ENCODE measurements at regions not wholly inside any gene's neighbourhood (a gene's known extent, or its start where the extent isn't known, plus 50 kb on each side); places are given as distances from the start of the nearest gene placed in this dataset.

DNA sequence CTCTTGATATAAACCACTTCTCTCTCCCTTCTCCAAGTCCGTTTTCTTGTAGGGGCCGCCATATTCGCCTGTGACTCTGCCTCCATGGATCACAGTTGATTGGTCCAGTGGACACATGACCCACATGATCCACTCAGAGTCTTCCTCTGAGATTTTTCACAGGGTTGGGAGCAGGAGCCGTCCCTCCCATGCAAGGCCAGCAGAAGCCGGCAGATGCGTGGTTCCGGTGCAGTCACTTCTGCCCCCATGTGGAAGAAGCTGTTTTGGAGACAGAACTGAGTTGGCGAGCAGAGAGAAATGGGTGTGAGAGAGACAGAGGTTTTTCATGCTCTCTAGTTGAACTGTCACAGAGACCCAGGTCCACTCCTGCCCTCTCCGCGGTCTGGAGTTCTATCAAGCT lies 83.3 kb downstream of the C16orf95 start:
- FAIRE-seq, result no peak
- TF ChIP-seq, protein P1, sequence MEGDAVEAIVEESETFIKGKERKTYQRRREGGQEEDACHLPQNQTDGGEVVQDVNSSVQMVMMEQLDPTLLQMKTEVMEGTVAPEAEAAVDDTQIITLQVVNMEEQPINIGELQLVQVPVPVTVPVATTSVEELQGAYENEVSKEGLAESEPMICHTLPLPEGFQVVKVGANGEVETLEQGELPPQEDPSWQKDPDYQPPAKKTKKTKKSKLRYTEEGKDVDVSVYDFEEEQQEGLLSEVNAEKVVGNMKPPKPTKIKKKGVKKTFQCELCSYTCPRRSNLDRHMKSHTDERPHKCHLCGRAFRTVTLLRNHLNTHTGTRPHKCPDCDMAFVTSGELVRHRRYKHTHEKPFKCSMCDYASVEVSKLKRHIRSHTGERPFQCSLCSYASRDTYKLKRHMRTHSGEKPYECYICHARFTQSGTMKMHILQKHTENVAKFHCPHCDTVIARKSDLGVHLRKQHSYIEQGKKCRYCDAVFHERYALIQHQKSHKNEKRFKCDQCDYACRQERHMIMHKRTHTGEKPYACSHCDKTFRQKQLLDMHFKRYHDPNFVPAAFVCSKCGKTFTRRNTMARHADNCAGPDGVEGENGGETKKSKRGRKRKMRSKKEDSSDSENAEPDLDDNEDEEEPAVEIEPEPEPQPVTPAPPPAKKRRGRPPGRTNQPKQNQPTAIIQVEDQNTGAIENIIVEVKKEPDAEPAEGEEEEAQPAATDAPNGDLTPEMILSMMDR (IDR thresholded peaks at IDR 0.05; ENCODE audit: insufficient read depth, missing control alignments), result no peak
- no peak for DNase-seq (ENCODE audit: insufficient read length, low spot score)

- FAIRE-seq, result no peak
- TF ChIP-seq, protein P1 (IDR thresholded peaks at IDR 0.05; ENCODE audit: insufficient read depth, missing control alignments), result no peak
- DNase-seq (ENCODE audit: insufficient read length, low spot score), result no peak
Measured at GRCh38 chr16:87234601-87235000, 82.6 kb downstream of the C16orf95 start.

DNA sequence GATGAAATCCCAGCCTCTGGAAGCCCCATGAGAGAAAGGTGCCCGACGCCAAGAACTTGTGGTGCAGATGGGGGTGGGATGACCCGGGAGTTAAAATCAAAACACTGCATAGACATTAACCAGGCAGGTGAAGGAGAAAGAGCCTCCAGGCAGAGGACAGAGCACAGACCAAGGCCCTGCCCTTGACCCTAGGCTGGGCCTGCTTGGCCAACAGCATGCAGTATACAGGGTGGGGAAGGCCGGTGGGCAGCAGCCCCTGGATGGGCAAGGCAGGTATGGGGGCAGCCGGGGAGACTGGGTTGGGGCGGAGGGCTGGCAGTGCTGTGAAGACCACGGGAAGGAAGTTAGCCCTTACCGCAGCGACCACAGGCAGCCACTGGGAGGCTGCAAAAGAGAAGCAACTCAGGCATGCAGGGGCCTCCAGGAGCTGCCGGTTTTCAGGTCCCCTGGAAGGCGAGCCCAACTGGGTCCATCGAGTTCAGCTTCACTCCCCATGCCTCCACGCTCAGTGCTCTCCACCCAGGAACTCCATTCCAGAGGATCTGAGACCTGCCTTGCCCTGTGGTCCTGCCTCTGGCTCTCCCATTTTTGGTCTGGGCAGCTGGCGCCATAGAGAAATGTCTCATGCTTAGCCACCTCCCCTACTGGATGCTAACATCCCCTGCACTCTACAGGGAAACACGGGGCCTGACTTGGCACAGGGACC lies 81.2 kb downstream of the C16orf95 start:
- DNase-seq (ENCODE audit: insufficient read length, low spot score) (no peak), FAIRE-seq (no peak)
- TF ChIP-seq, protein P1 (IDR thresholded peaks at IDR 0.05; ENCODE audit: insufficient read depth, missing control alignments), result no peak

DNA sequence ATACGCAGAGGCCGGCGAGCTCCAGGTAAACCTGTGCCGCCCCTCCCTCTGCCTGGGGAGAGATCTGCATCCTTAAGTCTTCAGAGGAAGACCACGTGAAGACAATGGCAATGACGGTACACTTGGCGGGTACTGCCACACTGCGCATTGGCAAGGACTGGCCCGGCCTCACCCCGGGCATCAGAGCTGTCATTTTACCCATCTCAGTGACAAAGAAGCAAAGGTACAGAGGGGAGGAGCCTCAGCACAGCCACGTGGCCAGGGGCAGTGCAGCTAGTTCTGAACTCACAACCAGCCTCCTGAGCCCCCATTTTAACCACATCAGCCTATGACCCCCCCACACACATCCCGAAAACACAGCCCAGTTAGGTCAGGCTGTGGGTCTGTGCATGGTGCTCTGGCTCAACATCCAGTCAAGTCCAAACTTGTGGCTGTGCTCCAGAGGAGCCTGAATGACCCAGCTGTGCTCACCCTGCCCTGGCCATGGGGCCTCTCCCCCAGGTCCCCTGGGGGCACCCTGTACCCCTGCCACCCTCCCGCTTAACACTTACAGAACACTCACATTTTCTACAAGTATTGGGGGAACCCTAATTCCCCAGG lies 80.6 kb downstream of the C16orf95 start:
- FAIRE-seq (no peak), DNase-seq (ENCODE audit: insufficient read length, low spot score) (no peak)
- TF ChIP-seq, protein P1 (IDR thresholded peaks at IDR 0.05; ENCODE audit: insufficient read depth, missing control alignments), result no peak

GRCh38 chr16:87238361-87238715 lies 78.9 kb downstream of the C16orf95 start:
- TF ChIP-seq, protein P1 (IDR thresholded peaks at IDR 0.05; ENCODE audit: insufficient read depth, missing control alignments), result no peak
- FAIRE-seq (no peak), DNase-seq (ENCODE audit: insufficient read length, low spot score) (peak; percentile 23)

DNA sequence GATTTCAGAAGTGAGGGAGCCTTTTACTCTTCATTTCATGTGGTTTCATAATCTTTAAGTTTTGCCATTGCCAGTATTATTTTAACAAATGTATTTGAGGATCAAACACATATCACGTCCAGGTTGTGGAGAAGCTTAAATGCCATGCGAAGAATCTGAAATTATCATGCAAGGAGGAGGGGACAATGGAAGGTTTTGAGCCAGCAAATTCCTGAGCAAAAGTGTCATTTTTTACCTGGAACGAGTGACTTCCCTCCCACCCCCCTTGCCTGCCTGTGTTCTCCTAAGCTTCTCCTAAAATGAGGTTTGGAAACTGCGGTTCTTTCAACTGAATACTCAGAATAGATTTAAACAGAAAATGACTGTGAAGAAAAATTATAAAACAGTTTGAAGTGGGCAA lies 77.6 kb downstream of the C16orf95 start:
- TF ChIP-seq, protein P1 (IDR thresholded peaks at IDR 0.05; ENCODE audit: insufficient read depth, missing control alignments), result no peak

More for the DNA sequence above, 77.6 kb downstream of the C16orf95 start:
- DNase-seq (ENCODE audit: insufficient read length, low spot score) (no peak), FAIRE-seq (no peak)

All from D721Med (cell line).